ENCODE measurements at regions not wholly inside any gene's neighbourhood (a gene's known extent, or its start where the extent isn't known, plus 50 kb on each side); places are given as distances from the start of the nearest gene placed in this dataset.

DNA sequence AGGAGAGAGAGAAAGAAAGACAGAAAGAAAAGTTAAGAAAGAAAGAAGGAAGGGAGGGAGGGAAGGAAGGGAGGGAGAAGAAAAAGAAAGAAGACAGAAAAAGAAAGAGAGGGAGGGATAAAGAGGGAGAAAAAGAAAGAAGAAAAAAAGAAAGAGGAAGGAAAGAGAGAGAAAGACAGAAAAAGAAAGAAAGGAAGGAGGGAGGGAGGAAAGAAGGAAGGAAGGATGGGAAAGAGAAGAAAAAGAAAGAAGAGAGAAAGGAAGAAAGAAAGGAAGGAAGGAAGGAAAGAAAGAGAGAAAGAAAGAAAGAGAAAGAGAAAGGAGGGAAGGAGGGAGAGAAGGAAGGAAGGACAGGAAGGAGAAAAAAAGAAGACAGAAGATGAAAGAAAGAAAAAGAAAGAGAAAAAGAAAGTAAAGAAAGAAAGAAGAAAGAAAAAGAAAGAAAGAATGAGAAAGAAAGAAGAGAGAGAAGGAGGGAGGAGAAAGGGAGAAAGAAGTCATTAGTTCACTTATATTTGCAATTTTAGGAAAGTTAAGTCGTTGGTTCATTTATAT, 567.2 kb upstream of the CBLB start:
- no peak for TF ChIP-seq CTCF (conservative IDR thresholded peaks at IDR 0.05 in 1 of 2, IDR thresholded peaks at IDR 0.05 in 1 of 2; ENCODE audit: extremely low read depth in 1 of 2, insufficient read depth in 1 of 2, low read depth in 1 of 2, low read length in 2 of 2)
- TF ChIP-seq EZH2 (IDR thresholded peaks at IDR 0.05; ENCODE audit: borderline replicate concordance, low read length): no peak

Data from mammary epithelial cell (primary cell).